HCT116 (cell line): ENCODE measurements at regions not wholly inside any gene's neighbourhood (a gene's known extent, or its start where the extent isn't known, plus 50 kb on each side); places are given as distances from the start of the nearest gene placed in this dataset.
A peak's percentile ranks its signal among the peaks of the same experiment; 100 is the strongest.
"Not testable (repeated sequence)": the region's sequence is repeated elsewhere in the genome, so short reads cannot be mapped to it uniquely, and the experiment has no call there.

Experiments
- ATAC-seq: fragments of 200-7000 bp; cut with Tn5 transposase; 2 replicates; pipeline ENCODE4 v1.9.1; 2020; ENCODE audit warnings: mild to moderate bottlenecking, moderate library complexity
- BruUV-seq: library from RNA; stranded (reverse); fragments of 400-500 nt; replicated peaks from 2 replicates; lab custom pipeline; 2021; lab: Mats Ljungman, UMichigan
- CTCF ChIA-PET: fragments of 300-600 bp; sonication (Branson Sonifier 250); formaldehyde crosslinking; loops from one replicate; lab custom pipeline; 2021; ENCODE audit warnings: antibody characterized with exemption; lab: Charles Lee
- POLR2A ChIA-PET: fragments of 300-600, 350-600 bp; sonication (Branson Sonifier 250); formaldehyde crosslinking; loops from one replicate; lab custom pipeline; 2021; ENCODE audit warnings: antibody characterized with exemption; lab: Charles Lee
- RAD21 ChIA-PET, 2 experiments: fragments of 300-600 bp; sonication (Branson Sonifier 250); formaldehyde crosslinking; loops; one replicate each; lab custom pipeline; 2023; ENCODE audit warnings: low total read pairs in 2 of 2; ENCODE audit not compliant: uncharacterized antibody in 2 of 2, unreplicated experiment in 2 of 2, low non-redundant PET in 1 of 2; lab: Charles Lee
- DNase-seq: peaks from one replicate; pipeline ENCODE4 v3.0.0-alpha.2; 2010; ENCODE audit warnings: low read depth, low spot score
- H2AFZ ChIP-seq: fragments of 200-600 bp; shearing (Covaris generic), sonication (generic); 2 replicates; pipeline ENCODE4 v1.6.1; 2017; ENCODE audit warnings: low read depth, mixed run types, mixed read lengths, antibody characterized with exemption, low read length; ENCODE audit not compliant: poor library complexity, severe bottlenecking
- H3K27ac ChIP-seq: 2 replicates; pipeline ENCODE4 v1.5.1; 2012; ENCODE audit warnings: low read depth, low read length
- H3K27me3 ChIP-seq: fragments of 200-600 bp; sonication (generic); 2 replicates; pipeline ENCODE4 v1.6.1; 2016; ENCODE audit warnings: mixed run types, low read length, mixed read lengths; ENCODE audit not compliant: insufficient read depth
- H3K36me3 ChIP-seq, 2 experiments: fragments of 200-500 bp in 1 of 2; fragments of 200-600 bp in 1 of 2; sonication (Bioruptor generic) in 1 of 2; sonication (generic) in 1 of 2; 2 replicates each; pipeline versions ENCODE4 v1.5.1 to v1.6.1; 2014 to 2016; ENCODE audit warnings: low read length in 2 of 2, inconsistent platforms in 1 of 2, mixed read lengths in 1 of 2, mixed run types in 1 of 2; ENCODE audit not compliant: insufficient read depth in 2 of 2, control insufficient read depth in 1 of 2
- H3K4me1 ChIP-seq, 2 experiments: fragments of 200-600 bp in 1 of 2; sonication (generic) in 1 of 2; 2 replicates each; pipeline versions ENCODE4 v1.5.1 to v1.6.1; 2012 to 2017; ENCODE audit warnings: low read length in 2 of 2, inconsistent platforms in 1 of 2, mild to moderate bottlenecking in 1 of 2, mixed read lengths in 1 of 2, mixed run types in 1 of 2, moderate library complexity in 1 of 2; ENCODE audit not compliant: insufficient read depth in 2 of 2, control insufficient read depth in 1 of 2
- H3K4me2 ChIP-seq: fragments of 200-600 bp; sonication (generic); 2 replicates; pipeline ENCODE4 v1.6.1; 2017; ENCODE audit warnings: mixed run types, low read length, mixed read lengths
- H3K4me3 ChIP-seq, 2 experiments: fragments of 200-600 bp in 1 of 2; sonication (generic) in 1 of 2; replicated peaks in 1 of 2; 2 replicates each; pipeline ENCODE4 v1.5.1; 2011 to 2016; ENCODE audit warnings: low read length in 2 of 2, control low read depth in 1 of 2, low read depth in 1 of 2, mild to moderate bottlenecking in 1 of 2, mixed read lengths in 1 of 2, mixed run types in 1 of 2
- H3K79me2 ChIP-seq: fragments of 200-600 bp; sonication (generic); 2 replicates; pipeline ENCODE4 v1.6.1; 2017; ENCODE audit warnings: mild to moderate bottlenecking, mixed run types, low read length, moderate library complexity, mixed read lengths; ENCODE audit not compliant: insufficient read depth
- H3K9ac ChIP-seq: fragments of 200-600 bp; sonication (generic); 2 replicates; pipeline ENCODE4 v1.6.1; 2016; ENCODE audit warnings: low read length, mixed read lengths
- H3K9me2 ChIP-seq: fragments of 200-600 bp; sonication (generic), shearing (Covaris generic); 2 replicates; pipeline ENCODE4 v1.6.1; 2017; ENCODE audit warnings: mixed run types, mild to moderate bottlenecking, moderate library complexity; ENCODE audit not compliant: insufficient read depth
- H3K9me3 ChIP-seq, 2 experiments: fragments of 200-500 bp in 1 of 2; fragments of 200-600 bp in 1 of 2; sonication (Bioruptor generic) in 1 of 2; sonication (generic) in 1 of 2; 2 replicates each; pipeline ENCODE4 v1.6.1; 2014 to 2017; ENCODE audit warnings: low read length in 2 of 2, mixed read lengths in 2 of 2, inconsistent platforms in 1 of 2, low read depth in 1 of 2, mild to moderate bottlenecking in 1 of 2, mixed run types in 1 of 2, moderate library complexity in 1 of 2; ENCODE audit not compliant: control insufficient read depth in 1 of 2, insufficient read depth in 1 of 2
- H4K20me1 ChIP-seq: fragments of 200-600 bp; sonication (generic), shearing (Covaris generic); 2 replicates; pipeline ENCODE4 v1.6.1; 2017; ENCODE audit warnings: mixed run types, mild to moderate bottlenecking, moderate library complexity; ENCODE audit not compliant: insufficient read depth
- RAD21 ChIP-seq: IDR thresholded peaks from 2 replicates; pipeline ENCODE4 v1.6.1; 2012; ENCODE audit warnings: low read depth, mild to moderate bottlenecking
- intact Hi-C: fragments of 100-400 bp; cut with micrococcal nuclease; formaldehyde crosslinking; loops from 2 replicates; pipeline ENCODE4 v1.10.0; 2022
- TF ChIP-seq, protein P1 (sequence below), 3 experiments: fragments of 200-600 bp in 1 of 3; sonication (generic) in 1 of 3; IDR thresholded peaks in 2 of 3; conservative IDR thresholded peaks in 1 of 3; 2 replicates each; pipeline ENCODE4 v1.5.1; 2012 to 2017; ENCODE audit warnings: low read depth in 2 of 3, low read length in 2 of 3, antibody characterized with exemption in 1 of 3, borderline replicate concordance in 1 of 3, control low read depth in 1 of 3, mild to moderate bottlenecking in 1 of 3, mixed read lengths in 1 of 3, mixed run types in 1 of 3, moderate library complexity in 1 of 3; ENCODE audit not compliant: insufficient read depth in 1 of 3

DNA sequence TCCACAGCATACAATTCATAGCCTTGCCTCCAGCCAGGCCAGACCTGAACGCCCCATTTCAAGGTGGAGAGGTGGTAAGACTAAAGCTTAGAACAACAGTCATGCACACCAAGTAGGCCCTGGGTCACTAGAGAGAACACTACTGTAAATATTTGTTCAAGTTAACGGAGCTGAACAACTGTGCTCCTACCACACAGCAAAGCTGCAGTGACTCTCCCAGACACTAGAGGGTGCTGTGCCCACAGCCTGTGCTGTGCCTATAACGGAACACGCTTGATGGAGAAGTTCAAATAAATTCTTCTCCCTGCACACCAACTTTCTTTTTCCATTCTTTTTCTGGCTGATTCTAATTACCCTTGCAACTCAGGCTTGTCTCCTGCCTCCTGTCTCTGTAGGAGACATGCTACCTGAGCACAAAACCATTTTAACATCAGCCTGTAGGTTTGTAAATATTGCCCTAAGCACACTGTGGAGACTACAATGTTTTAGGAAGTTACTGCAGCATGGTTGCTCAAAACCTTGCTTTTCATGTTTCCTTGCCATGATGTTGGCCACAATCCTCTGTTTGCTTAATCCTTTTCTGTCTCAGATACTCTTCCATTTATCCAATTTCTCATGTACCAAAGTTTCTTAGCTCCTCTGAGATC, 103.1 kb upstream of the TERB2 start:
- ATAC-seq (peak; percentile 97), DNase-seq (peak; percentile 19)
- H3K9me3 ChIP-seq, BruUV-seq, H3K4me1 ChIP-seq, H3K9me2 ChIP-seq, H4K20me1 ChIP-seq, H3K9ac ChIP-seq, H3K27me3 ChIP-seq, H3K79me2 ChIP-seq, H3K36me3 ChIP-seq, H3K27ac ChIP-seq: not testable (repeated sequence)
- TF ChIP-seq, protein P1, sequence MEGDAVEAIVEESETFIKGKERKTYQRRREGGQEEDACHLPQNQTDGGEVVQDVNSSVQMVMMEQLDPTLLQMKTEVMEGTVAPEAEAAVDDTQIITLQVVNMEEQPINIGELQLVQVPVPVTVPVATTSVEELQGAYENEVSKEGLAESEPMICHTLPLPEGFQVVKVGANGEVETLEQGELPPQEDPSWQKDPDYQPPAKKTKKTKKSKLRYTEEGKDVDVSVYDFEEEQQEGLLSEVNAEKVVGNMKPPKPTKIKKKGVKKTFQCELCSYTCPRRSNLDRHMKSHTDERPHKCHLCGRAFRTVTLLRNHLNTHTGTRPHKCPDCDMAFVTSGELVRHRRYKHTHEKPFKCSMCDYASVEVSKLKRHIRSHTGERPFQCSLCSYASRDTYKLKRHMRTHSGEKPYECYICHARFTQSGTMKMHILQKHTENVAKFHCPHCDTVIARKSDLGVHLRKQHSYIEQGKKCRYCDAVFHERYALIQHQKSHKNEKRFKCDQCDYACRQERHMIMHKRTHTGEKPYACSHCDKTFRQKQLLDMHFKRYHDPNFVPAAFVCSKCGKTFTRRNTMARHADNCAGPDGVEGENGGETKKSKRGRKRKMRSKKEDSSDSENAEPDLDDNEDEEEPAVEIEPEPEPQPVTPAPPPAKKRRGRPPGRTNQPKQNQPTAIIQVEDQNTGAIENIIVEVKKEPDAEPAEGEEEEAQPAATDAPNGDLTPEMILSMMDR (IDR thresholded peaks at IDR 0.05 in 2 of 3, conservative IDR thresholded peaks at IDR 0.05 in 1 of 3; ENCODE audit: borderline replicate concordance in 1 of 3, insufficient read depth in 1 of 3, low read depth in 2 of 3, low read length in 2 of 3), result peak; percentile 62 to 97 (median 86)
- peak; percentile 83 for TF ChIP-seq RAD21
- Histone ChIP-seq H3K4me2 (peak overlapping the region; percentile 53), H2AFZ (peak overlapping the region; percentile 68), H3K4me3 (peak overlapping the region in 1 of 2 experiments; percentile 18; a peak in 1 of 4 replicates)
- ChIA-PET CTCF (interaction anchor here (0.6 to 2.0 kb wide), 12 partner anchors 20 to 310 kb away, joined by 3 to 10 read pairs (median 4); partner anchors contain the start of gene SPG11), RAD21 (interaction anchor here in 1 of 2 experiments (0.6 to 1.2 kb wide), 3 partner anchors 68 to 273 kb away, joined by 3 read pairs; no protein-coding TSS in a partner anchor), POLR2A (interaction anchor here (0.6 to 1.1 kb wide), 2 partner anchors 69 to 72 kb away, joined by 3 read pairs; no protein-coding TSS in a partner anchor)
- intact Hi-C loops, result loop anchor here (1.0 to 2.0 kb wide), 2 partner anchors 68 to 183 kb away; no protein-coding TSS in a partner anchor

DNA sequence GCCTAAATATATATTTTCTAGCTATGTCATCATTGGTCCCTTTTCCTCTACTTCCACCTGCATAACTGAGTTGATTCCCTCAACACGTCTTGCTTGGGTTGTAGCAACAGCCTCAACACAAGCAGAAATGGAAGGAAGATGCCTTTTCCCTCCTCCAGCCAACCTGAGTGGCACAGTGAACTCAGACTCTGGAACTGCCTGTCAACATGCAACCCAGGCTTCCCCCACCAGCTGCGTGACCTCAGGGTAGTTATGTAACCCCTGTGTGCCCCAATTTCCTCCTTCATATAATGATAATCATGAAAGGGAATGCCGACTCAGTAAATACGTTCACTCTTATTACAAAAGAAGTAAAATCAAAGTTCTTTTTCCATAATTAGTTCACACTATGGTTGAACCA, 101.8 kb upstream of the TERB2 start:
- CTCF ChIA-PET, result interaction anchor here (1.8 kb wide), 1 partner anchor 263 kb away, joined by 6 read pairs; no protein-coding TSS in a partner anchor
- BruUV-seq, DNase-seq, H3K9me3 ChIP-seq, H3K36me3 ChIP-seq, H4K20me1 ChIP-seq, H3K9ac ChIP-seq, RAD21 ChIA-PET, H3K4me1 ChIP-seq, intact Hi-C loops, ATAC-seq, H3K27me3 ChIP-seq, POLR2A ChIA-PET, H3K79me2 ChIP-seq, H3K27ac ChIP-seq, H3K4me3 ChIP-seq, H3K9me2 ChIP-seq, H2AFZ ChIP-seq, H3K4me2 ChIP-seq: not testable (repeated sequence)

DNA sequence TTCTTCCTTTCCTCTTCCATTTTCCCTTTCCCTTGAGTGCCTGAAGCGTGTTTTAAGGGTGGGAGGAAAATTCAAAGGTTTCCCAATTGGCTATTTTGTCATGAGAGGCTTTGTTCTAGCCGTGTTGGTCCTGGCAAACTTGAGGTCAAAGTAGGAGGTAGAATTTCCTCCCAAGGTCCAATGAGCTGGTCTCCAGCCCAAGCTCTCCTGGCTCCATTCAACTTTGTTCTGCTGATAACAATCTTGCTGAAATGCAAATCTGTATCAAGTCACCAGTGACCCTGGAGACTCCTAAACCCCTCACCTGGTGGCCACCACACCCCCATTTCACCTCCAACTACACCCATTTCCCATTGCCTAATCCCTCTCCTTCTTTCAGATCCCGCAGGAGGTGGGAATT, 100.2 kb upstream of the TERB2 start:
- ATAC-seq, H4K20me1 ChIP-seq, POLR2A ChIA-PET, H3K27me3 ChIP-seq, H3K36me3 ChIP-seq, BruUV-seq, RAD21 ChIA-PET, H3K9me3 ChIP-seq, H3K9ac ChIP-seq, DNase-seq, H3K27ac ChIP-seq, H2AFZ ChIP-seq, CTCF ChIA-PET, H3K4me1 ChIP-seq, intact Hi-C loops, H3K4me3 ChIP-seq, H3K9me2 ChIP-seq, H3K4me2 ChIP-seq, H3K79me2 ChIP-seq: not testable (repeated sequence)
